ENCODE measurements at regions not wholly inside any gene's neighbourhood (a gene's known extent, or its start where the extent isn't known, plus 50 kb on each side); places are given as distances from the start of the nearest gene placed in this dataset.
"Not testable (repeated sequence)": the region's sequence is repeated elsewhere in the genome, so short reads cannot be mapped to it uniquely, and the experiment has no call there.

GRCh38 chr15:66884115-66884622 is 181.2 kb upstream of the SMAD3 start:
- no peak for DNase-seq (ENCODE audit: low read depth in 2 of 2)

- DNase-seq (ENCODE audit: low read depth in 2 of 2), result no peak
These were observed 180.7 kb upstream of the SMAD3 start for GRCh38 chr15:66884661-66885237.

- DNase-seq (ENCODE audit: low read depth in 2 of 2), result no peak
These were observed 180.0 kb upstream of the SMAD3 start for GRCh38 chr15:66885281-66885915.

GRCh38 chr15:66886241-66886675 is 179.1 kb upstream of the SMAD3 start:
- DNase-seq (ENCODE audit: low read depth in 2 of 2), result no peak

- DNase-seq (ENCODE audit: low read depth in 2 of 2), result no peak
These were observed 178.6 kb upstream of the SMAD3 start for GRCh38 chr15:66886686-66887273.

- not testable (repeated sequence) for DNase-seq (ENCODE audit: low read depth in 2 of 2)
These were observed 176.1 kb upstream of the SMAD3 start for GRCh38 chr15:66889298-66889697.

- no peak for DNase-seq (ENCODE audit: low read depth in 2 of 2)
These were observed 173.6 kb upstream of the SMAD3 start for GRCh38 chr15:66891776-66892175.

- DNase-seq (ENCODE audit: low read depth in 2 of 2), result no peak
These were observed 172.1 kb upstream of the SMAD3 start for GRCh38 chr15:66893294-66893693.

GRCh38 chr15:66894363-66894762 is 171.0 kb upstream of the SMAD3 start:
- DNase-seq (ENCODE audit: low read depth in 2 of 2), result no peak

- DNase-seq (ENCODE audit: low read depth in 2 of 2), result no peak
These were observed 170.2 kb upstream of the SMAD3 start for GRCh38 chr15:66894986-66895780.

GRCh38 chr15:66895794-66896453 is 169.5 kb upstream of the SMAD3 start:
- no peak for DNase-seq (ENCODE audit: low read depth in 2 of 2)

- DNase-seq (ENCODE audit: low read depth in 2 of 2), result no peak
These were observed 168.8 kb upstream of the SMAD3 start for GRCh38 chr15:66896611-66897010.

- DNase-seq (ENCODE audit: low read depth in 2 of 2), result no peak
These were observed 168.0 kb upstream of the SMAD3 start for GRCh38 chr15:66897416-66897815.

GRCh38 chr15:66897971-66898370 is 167.4 kb upstream of the SMAD3 start:
- DNase-seq (ENCODE audit: low read depth in 2 of 2), result no peak

- no peak for DNase-seq (ENCODE audit: low read depth in 2 of 2)
These were observed 166.6 kb upstream of the SMAD3 start for GRCh38 chr15:66898656-66899386.

- DNase-seq (ENCODE audit: low read depth in 2 of 2), result no peak
These were observed 165.6 kb upstream of the SMAD3 start for GRCh38 chr15:66899555-66900350.

GRCh38 chr15:66900586-66901310 is 164.7 kb upstream of the SMAD3 start:
- no peak for DNase-seq (ENCODE audit: low read depth in 2 of 2)

- no peak for DNase-seq (ENCODE audit: low read depth in 2 of 2)
These were observed 163.9 kb upstream of the SMAD3 start for GRCh38 chr15:66901336-66902100.

- DNase-seq (ENCODE audit: low read depth in 2 of 2), result no peak
These were observed 160.2 kb upstream of the SMAD3 start for GRCh38 chr15:66905185-66905584.
